Fibroblast of the aortic adventitia (primary cell): ENCODE measurements at regions not wholly inside any gene's neighbourhood (a gene's known extent, or its start where the extent isn't known, plus 50 kb on each side); places are given as distances from the start of the nearest gene placed in this dataset.

Experiments used
- DNase-seq: peaks from one replicate; pipeline ENCODE4 v3.0.0-alpha.2; 2010; ENCODE audit warnings: low read depth
- H3K4me3 ChIP-seq: 2 replicates; pipeline ENCODE4 v1.5.1; 2011; ENCODE audit warnings: low read depth, mild to moderate bottlenecking, control low read depth, low read length, moderate library complexity
- CTCF ChIP-seq: IDR thresholded peaks from 2 replicates; pipeline ENCODE4 v1.5.1; 2011; ENCODE audit warnings: mild to moderate bottlenecking, low read length, control low read depth, inconsistent platforms; ENCODE audit not compliant: insufficient read depth

GRCh38 chr20:60948224-60948623, 303.8 kb upstream of the CDH4 start:
- TF ChIP-seq CTCF = no peak

GRCh38 chr20:60950561-60950960, 301.5 kb upstream of the CDH4 start:
- no peak for DNase-seq
- H3K4me3 ChIP-seq = no peak overlapping the region
- no peak for TF ChIP-seq CTCF

More at GRCh38 chr20:60948224-60948623, 303.8 kb upstream of the CDH4 start:
- H3K4me3 ChIP-seq = no peak overlapping the region
- no peak for DNase-seq

- H3K4me3 ChIP-seq = no peak overlapping the region
- no peak for TF ChIP-seq CTCF
- no peak for DNase-seq
Measured at GRCh38 chr20:60950974-60951373, 301.1 kb upstream of the CDH4 start.

- TF ChIP-seq CTCF = no peak
- no peak overlapping the region for H3K4me3 ChIP-seq
- DNase-seq = no peak
Measured at GRCh38 chr20:60952861-60953260, 299.2 kb upstream of the CDH4 start.

GRCh38 chr20:60953321-60953720, 298.7 kb upstream of the CDH4 start:
- no peak for TF ChIP-seq CTCF
- H3K4me3 ChIP-seq = no peak overlapping the region

GRCh38 chr20:60955706-60956105, 296.4 kb upstream of the CDH4 start:
- no peak for TF ChIP-seq CTCF
- no peak overlapping the region for H3K4me3 ChIP-seq
- no peak for DNase-seq

More at GRCh38 chr20:60953321-60953720, 298.7 kb upstream of the CDH4 start:
- DNase-seq = no peak

- no peak overlapping the region for H3K4me3 ChIP-seq
- DNase-seq = no peak
- no peak for TF ChIP-seq CTCF
Measured at GRCh38 chr20:60956194-60956593, 295.9 kb upstream of the CDH4 start.
